Activated CD4-positive, alpha-beta T cell treated with anti-CD3 and anti-CD28 coated beads, Interleukin-2, amount 10 ng/mL, durations not matched to agents 7 days and 5 days (primary cell): ENCODE measurements at regions not wholly inside any gene's neighbourhood (a gene's known extent, or its start where the extent isn't known, plus 50 kb on each side); places are given as distances from the start of the nearest gene placed in this dataset.
"Not testable (repeated sequence)": the region's sequence is repeated elsewhere in the genome, so short reads cannot be mapped to it uniquely, and the experiment has no call there.

Source experiments
- CTCF ChIA-PET: fragments of 350-600 bp; sonication (Branson Sonifier 250); formaldehyde crosslinking; loops from one replicate; lab custom pipeline; 2021; ENCODE audit warnings: antibody characterized with exemption; lab: Charles Lee
- POLR2A ChIA-PET: fragments of 350-600 bp; sonication (Branson Sonifier 250); formaldehyde crosslinking; loops from one replicate; lab custom pipeline; 2021; ENCODE audit warnings: antibody characterized with exemption; lab: Charles Lee
- DNase-seq: peaks from one replicate; pipeline ENCODE4 v3.0.0-alpha.2; 2020
- H3K27ac Mint-ChIP-seq: one replicate; pipeline ENCODE4 v1.8.0; 2021; ENCODE audit warnings: mild to moderate bottlenecking, moderate library complexity, mixed read lengths
- H3K27me3 Mint-ChIP-seq: one replicate; pipeline ENCODE4 v1.8.0; 2021; ENCODE audit warnings: mixed read lengths
- H3K36me3 Mint-ChIP-seq: one replicate; pipeline ENCODE4 v1.8.0; 2021; ENCODE audit warnings: low read depth, mixed read lengths
- H3K4me1 Mint-ChIP-seq: one replicate; pipeline ENCODE4 v1.8.0; 2021; ENCODE audit warnings: mixed read lengths
- H3K4me3 Mint-ChIP-seq: one replicate; pipeline ENCODE4 v1.8.0; 2021; ENCODE audit warnings: mild to moderate bottlenecking, moderate library complexity, mixed read lengths
- H3K9me3 Mint-ChIP-seq: one replicate; pipeline ENCODE4 v1.8.0; 2021; ENCODE audit warnings: mixed read lengths

GRCh38 chr13:90336507-90336906 lies 1011.0 kb upstream of the MIR17HG start:
- Mint-ChIP-seq H3K4me1 (no peaks in the 10 kb centered on the region), H3K4me3 (no peak overlapping the region), H3K27ac (no peak overlapping the region), H3K9me3 (peaks cover 6% of the 10 kb centered on the region), H3K36me3 (no peaks in the 10 kb centered on the region), H3K27me3 (no peaks in the 10 kb centered on the region)
- no peak for DNase-seq
- POLR2A ChIA-PET = no interaction called here
- CTCF ChIA-PET = no interaction called here

DNA sequence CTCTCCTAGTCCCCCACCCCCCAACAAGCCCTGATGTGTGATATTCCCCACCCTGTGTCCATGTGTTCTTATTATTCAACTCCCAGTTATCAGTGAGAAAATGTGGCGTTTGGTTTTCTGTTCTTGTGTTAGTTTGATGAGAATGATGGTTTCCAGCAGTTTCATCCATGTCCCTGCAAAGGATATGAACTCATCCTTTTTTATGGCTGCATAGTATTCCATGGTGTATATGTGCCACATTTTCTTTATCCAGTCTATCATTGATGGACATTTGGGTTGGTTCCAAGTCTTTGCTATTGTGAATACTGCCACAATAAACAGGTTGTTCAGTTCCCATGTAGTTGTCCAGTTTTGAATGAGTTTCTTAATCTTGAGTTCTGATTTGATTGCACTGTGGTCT lies 1006.1 kb upstream of the MIR17HG start:
- H3K27ac Mint-ChIP-seq, POLR2A ChIA-PET, DNase-seq, H3K9me3 Mint-ChIP-seq, H3K4me3 Mint-ChIP-seq, H3K27me3 Mint-ChIP-seq, H3K36me3 Mint-ChIP-seq, H3K4me1 Mint-ChIP-seq, CTCF ChIA-PET: not testable (repeated sequence)

DNA sequence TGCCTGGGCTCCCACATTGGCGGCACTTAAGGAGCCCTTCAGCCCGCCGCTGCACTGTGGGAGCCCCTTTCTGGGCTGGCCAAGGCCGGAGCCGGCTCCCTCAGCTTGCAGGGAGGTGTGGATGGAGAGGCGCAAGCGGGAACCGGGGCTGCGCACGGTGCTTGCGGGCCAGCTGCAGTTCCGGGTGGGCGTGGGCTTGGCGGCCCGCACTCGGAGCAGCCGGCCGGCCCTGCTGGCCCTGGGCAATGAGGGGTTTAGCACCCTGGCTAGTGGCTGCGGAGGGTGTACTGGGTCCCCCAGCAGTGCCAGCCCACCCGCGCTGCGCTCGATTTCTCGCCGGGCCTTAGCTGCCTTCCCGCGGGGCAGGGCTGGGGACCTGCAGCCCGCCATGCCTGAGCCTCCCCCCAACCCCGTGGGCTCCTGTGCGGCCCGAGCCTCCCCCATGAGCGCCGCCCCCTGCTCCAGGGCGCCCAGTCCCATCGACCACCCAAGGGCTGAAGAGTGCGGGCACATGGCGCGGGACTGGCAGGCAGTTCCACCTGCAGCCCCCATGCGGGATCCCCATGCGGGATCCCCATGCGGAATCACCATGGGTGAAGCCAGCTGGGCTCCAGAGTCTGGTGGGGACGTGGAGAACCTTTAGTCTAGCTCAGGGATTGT lies 998.9 kb upstream of the MIR17HG start:
- H3K9me3 Mint-ChIP-seq, H3K36me3 Mint-ChIP-seq, CTCF ChIA-PET, H3K4me3 Mint-ChIP-seq, H3K27ac Mint-ChIP-seq, H3K27me3 Mint-ChIP-seq, H3K4me1 Mint-ChIP-seq, DNase-seq, POLR2A ChIA-PET: not testable (repeated sequence)

DNA sequence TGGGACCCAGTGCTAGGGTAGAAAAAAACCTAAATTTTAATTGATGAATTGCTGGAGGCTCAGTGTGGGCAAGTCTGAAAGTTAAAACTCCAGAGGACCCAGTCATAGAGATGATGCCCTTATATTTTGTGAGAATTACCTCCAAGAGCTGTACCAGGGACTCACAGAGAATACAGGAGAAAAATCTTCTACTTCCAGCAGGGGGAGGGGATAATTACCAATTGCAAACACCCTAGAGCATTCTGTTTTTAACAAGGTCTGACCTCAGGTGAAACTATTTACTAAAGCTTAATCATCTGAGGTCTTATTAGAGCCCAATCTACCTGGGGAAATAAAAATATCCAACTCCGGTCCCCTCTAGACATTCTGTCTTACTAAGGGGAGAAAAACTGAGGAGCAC lies 994.7 kb upstream of the MIR17HG start:
- H3K4me1 Mint-ChIP-seq = no peaks in the 10 kb centered on the region
- H3K9me3 Mint-ChIP-seq = peaks cover 8% of the 10 kb centered on the region
- CTCF ChIA-PET = no interaction called here
- no peak overlapping the region for H3K27ac Mint-ChIP-seq
- H3K36me3 Mint-ChIP-seq = no peaks in the 10 kb centered on the region
- no peak overlapping the region for H3K4me3 Mint-ChIP-seq
- H3K27me3 Mint-ChIP-seq = no peaks in the 10 kb centered on the region
- no peak for DNase-seq
- POLR2A ChIA-PET = no interaction called here

DNA sequence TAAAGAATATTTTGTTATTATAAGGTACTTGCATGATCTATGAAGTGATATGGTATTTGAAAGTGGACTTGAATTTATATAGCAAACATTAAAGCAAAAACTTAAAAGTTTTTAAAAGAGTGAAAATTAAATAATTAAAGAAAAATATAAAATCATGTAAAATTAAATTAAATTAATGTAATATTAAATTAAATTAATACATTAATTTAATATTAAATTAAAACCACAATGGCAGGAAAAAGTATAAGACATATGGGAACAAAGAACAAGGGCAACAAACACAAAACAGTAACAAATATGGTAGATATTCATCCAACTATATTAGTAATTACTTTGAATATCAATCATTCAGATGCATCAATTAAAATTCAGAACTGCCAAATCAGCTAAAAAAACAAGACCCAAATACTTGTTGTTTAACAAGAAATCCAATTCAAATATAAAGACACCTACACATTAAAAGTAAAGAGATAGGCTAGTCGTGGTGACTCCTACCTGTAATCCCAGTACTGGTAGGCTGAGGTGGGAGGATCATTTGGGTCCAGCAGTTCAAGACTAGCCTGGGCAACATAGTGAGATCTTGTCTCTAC lies 992.2 kb upstream of the MIR17HG start:
- Mint-ChIP-seq H3K9me3 (peaks cover 4% of the 10 kb centered on the region), H3K27ac (no peak overlapping the region), H3K4me1 (no peaks in the 10 kb centered on the region), H3K36me3 (no peaks in the 10 kb centered on the region), H3K27me3 (no peaks in the 10 kb centered on the region), H3K4me3 (no peak overlapping the region)
- ChIA-PET POLR2A (no interaction called here), CTCF (no interaction called here)
- DNase-seq = no peak

DNA sequence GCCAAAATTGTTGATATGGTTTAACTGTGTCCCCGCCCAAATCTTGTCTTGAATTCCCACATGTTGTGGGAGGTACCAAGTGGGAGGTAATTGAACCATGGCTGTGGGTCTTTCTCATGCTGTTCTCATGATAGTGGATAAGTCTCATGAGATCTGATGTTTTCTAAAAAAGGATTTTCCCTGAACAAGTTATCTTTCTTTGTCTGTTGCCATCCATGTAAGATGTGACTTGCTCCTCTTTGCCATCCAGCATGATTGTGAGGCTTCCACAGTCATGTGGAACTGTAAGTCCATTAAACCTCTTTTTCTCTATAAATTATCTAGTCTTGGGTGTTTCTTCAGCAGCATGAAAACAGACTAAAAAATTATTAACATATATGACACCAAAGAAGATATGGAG lies 986.7 kb upstream of the MIR17HG start:
- Mint-ChIP-seq H3K27ac (no peak overlapping the region), H3K9me3 (peaks cover 5% of the 10 kb centered on the region), H3K4me1 (no peaks in the 10 kb centered on the region), H3K4me3 (no peak overlapping the region), H3K27me3 (no peaks in the 10 kb centered on the region), H3K36me3 (no peaks in the 10 kb centered on the region)
- CTCF ChIA-PET = no interaction called here
- POLR2A ChIA-PET = no interaction called here
- DNase-seq = no peak

DNA sequence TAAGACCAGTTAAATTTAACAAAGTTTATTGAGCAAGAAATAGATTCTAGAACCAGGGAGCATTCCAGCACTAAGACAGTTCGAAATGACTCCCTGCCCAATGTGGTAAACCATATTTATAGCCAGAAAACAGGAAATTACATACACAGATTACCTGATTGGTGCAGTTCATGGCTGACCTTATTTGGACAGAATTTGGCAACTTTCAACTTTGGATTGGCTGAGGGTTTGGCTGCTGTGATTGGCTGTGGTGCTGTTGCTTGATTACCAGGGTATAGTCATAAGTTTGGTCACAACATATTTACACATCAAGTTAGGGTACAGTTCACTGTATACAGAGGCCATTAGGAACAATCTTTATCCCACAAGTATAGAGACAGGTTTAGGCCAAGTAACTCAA lies 984.8 kb upstream of the MIR17HG start:
- Mint-ChIP-seq H3K9me3 (peaks cover 5% of the 10 kb centered on the region), H3K36me3 (no peaks in the 10 kb centered on the region), H3K27ac (no peak overlapping the region), H3K4me1 (no peaks in the 10 kb centered on the region), H3K4me3 (no peak overlapping the region), H3K27me3 (no peaks in the 10 kb centered on the region)
- CTCF ChIA-PET = no interaction called here
- POLR2A ChIA-PET = no interaction called here
- DNase-seq = no peak

DNA sequence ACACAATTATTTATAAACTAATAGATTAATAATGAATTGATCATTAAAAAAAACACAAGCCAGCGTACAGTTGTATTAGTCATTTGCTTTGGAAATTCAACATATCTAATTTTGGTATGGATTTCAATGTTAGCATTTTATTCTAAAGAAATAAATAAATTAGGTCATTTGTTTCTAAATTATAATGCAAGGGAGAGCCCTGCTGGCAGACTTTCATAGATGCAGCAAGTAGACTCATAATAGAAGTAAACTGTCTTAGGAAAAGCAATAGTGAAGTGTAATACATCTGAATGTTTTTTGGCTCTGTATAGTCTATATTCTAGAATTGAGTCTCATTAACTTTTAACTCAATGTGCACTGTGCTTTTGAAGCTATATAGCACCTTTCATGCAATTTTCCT lies 982.4 kb upstream of the MIR17HG start:
- Mint-ChIP-seq H3K4me3 (no peak overlapping the region), H3K27ac (no peak overlapping the region), H3K4me1 (no peaks in the 10 kb centered on the region), H3K27me3 (no peaks in the 10 kb centered on the region), H3K9me3 (peaks cover 7% of the 10 kb centered on the region), H3K36me3 (no peaks in the 10 kb centered on the region)
- POLR2A ChIA-PET = no interaction called here
- CTCF ChIA-PET = no interaction called here
- DNase-seq = no peak

DNA sequence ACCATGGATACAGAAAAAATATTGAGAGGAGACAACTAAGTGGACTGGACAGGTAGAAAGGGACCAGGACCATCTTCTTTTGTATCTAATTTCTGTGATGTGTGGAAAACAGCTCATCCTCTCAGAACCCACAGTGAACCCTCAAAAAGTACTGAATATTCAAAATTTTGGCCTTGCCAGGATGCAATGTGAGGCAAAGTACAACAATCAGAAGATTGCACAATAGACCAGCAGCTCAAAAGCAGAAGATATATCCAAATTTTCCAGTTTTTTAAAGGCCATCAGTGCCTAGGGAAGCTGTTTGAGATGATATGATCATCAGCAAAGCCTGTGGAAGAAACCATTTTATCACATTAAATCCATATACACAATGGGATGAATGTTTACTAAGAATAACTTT lies 973.3 kb upstream of the MIR17HG start:
- CTCF ChIA-PET = no interaction called here

GRCh38 chr13:90375851-90376250 lies 971.6 kb upstream of the MIR17HG start:
- Mint-ChIP-seq H3K4me1 (no peaks in the 10 kb centered on the region), H3K4me3 (no peak overlapping the region), H3K36me3 (no peaks in the 10 kb centered on the region), H3K27ac (no peak overlapping the region), H3K9me3 (peaks cover 8% of the 10 kb centered on the region), H3K27me3 (no peaks in the 10 kb centered on the region)
- POLR2A ChIA-PET = no interaction called here
- DNase-seq = no peak
- CTCF ChIA-PET = no interaction called here

More for the DNA sequence above, 973.3 kb upstream of the MIR17HG start:
- no peak for DNase-seq
- Mint-ChIP-seq H3K4me1 (no peaks in the 10 kb centered on the region), H3K9me3 (peaks cover 6% of the 10 kb centered on the region), H3K36me3 (no peaks in the 10 kb centered on the region), H3K4me3 (no peak overlapping the region), H3K27me3 (no peaks in the 10 kb centered on the region), H3K27ac (no peak overlapping the region)
- POLR2A ChIA-PET = no interaction called here

DNA sequence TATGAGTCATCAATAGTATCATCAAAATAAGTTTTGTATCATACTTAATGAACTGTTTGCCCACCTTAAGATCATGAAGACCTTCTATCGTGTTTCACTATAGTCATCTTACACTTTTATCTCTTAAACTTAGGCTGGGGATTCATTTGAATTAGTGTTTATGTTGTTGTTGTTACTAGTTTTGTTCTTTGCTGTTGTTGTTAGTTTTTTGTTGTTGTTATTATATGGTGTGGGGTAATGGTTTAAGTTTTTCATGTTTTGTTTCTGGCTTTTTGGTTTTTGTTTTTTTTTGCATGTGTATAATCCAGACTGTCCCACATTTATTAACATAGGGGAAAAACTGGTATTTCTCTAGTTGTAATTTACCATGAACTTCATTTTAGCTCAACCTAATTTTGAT lies 965.1 kb upstream of the MIR17HG start:
- ChIA-PET POLR2A (no interaction called here), CTCF (no interaction called here)
- no peak for DNase-seq
- H3K4me3 Mint-ChIP-seq = no peak overlapping the region
- peaks cover 11% of the 10 kb centered on the region for H3K9me3 Mint-ChIP-seq
- H3K27ac Mint-ChIP-seq = no peak overlapping the region
- H3K36me3 Mint-ChIP-seq = no peaks in the 10 kb centered on the region
- no peaks in the 10 kb centered on the region for H3K4me1 Mint-ChIP-seq
- H3K27me3 Mint-ChIP-seq = no peaks in the 10 kb centered on the region

- ChIA-PET POLR2A (no interaction called here), CTCF (no interaction called here)
- Mint-ChIP-seq H3K4me1 (no peaks in the 10 kb centered on the region), H3K36me3 (no peaks in the 10 kb centered on the region), H3K4me3 (no peak overlapping the region), H3K27me3 (no peaks in the 10 kb centered on the region), H3K9me3 (peaks cover 14% of the 10 kb centered on the region), H3K27ac (no peak overlapping the region)
- DNase-seq = no peak
Measured at GRCh38 chr13:90385781-90386489, 961.6 kb upstream of the MIR17HG start.

DNA sequence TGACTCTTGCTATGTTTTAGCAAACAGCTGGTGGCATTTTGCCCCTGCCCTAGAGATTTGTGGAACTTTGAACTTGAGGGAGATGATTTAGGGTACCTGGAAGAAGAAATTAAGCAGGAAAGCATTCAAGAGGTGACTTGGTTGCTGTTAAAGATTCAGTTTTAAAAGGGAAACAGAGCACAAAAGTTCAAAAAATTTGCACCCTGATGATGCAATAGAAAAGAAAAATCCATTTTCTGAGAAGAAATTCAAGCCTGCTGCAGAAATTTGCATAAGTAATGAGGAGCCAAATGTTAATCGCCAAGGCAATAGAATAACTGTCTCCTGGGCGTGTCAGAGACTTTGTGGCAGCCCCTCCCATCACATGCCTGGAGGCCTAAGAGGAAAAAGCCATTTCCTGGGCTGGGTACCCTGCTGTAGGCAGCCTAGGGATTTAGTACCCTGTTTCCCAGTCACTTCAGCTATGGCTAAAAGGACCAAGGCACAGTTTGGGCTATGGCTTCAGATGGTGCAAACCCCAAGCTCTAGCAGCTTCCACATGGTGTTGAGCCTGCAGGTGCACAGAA lies 958.5 kb upstream of the MIR17HG start:
- peaks cover 17% of the 10 kb centered on the region for H3K9me3 Mint-ChIP-seq
- H3K27ac Mint-ChIP-seq = no peak overlapping the region
- no peak overlapping the region for H3K4me3 Mint-ChIP-seq

More for the DNA sequence above, 958.5 kb upstream of the MIR17HG start:
- no peak for DNase-seq
- ChIA-PET CTCF (no interaction called here), POLR2A (no interaction called here)
- no peaks in the 10 kb centered on the region for H3K27me3 Mint-ChIP-seq
- no peaks in the 10 kb centered on the region for H3K36me3 Mint-ChIP-seq
- H3K4me1 Mint-ChIP-seq = no peaks in the 10 kb centered on the region
